ENCODE measurements at regions not wholly inside any gene's neighbourhood (a gene's known extent, or its start where the extent isn't known, plus 50 kb on each side); places are given as distances from the start of the nearest gene placed in this dataset.
"Not testable (repeated sequence)": the region's sequence is repeated elsewhere in the genome, so short reads cannot be mapped to it uniquely, and the experiment has no call there.

DNA sequence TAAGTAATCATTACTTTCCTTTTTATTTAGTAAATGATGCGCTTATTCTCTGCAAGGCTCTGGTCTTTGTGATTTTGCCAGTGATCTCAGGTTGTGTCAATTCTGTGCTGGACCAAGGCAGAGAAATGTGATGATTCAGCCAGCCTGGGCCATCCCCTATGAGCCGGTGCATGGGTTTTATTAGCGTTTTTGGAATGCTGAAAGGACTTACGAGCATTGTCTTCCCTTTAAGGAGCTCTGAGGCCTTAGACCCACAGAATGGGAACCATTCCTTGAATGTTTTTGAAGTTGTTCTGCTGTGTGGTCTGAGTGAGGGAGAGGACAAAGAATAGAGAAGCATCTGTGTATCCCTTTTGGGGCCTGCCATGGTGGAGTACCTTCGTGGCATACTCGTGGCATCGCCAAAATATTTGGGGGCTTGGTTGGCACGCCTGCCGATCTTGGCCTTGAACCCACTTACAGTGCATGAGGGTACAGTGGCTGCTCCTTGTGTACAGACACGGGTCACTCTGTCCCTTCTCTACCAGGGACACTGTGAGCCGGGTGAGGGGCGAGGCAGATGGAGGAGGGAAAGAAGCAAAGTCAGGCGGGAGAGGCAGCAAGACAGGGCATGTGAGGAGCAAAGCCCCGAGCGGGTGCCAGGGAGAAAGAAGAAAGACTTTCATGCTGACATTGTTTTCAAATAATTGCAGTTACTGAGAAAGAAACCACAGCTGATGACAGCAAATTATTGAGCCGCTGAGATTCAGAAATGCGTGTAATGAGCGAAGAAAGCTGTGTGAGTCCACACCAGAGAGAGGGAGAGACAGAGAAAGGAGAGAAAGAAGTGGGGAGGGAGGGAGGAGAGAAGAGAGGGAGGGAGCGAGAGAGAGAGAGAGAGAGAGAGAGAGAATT, 269.4 kb upstream of the RGMA start:
- H3K4me3 ChIP-seq (ENCODE audit: low read length) = no peak overlapping the region

DNA sequence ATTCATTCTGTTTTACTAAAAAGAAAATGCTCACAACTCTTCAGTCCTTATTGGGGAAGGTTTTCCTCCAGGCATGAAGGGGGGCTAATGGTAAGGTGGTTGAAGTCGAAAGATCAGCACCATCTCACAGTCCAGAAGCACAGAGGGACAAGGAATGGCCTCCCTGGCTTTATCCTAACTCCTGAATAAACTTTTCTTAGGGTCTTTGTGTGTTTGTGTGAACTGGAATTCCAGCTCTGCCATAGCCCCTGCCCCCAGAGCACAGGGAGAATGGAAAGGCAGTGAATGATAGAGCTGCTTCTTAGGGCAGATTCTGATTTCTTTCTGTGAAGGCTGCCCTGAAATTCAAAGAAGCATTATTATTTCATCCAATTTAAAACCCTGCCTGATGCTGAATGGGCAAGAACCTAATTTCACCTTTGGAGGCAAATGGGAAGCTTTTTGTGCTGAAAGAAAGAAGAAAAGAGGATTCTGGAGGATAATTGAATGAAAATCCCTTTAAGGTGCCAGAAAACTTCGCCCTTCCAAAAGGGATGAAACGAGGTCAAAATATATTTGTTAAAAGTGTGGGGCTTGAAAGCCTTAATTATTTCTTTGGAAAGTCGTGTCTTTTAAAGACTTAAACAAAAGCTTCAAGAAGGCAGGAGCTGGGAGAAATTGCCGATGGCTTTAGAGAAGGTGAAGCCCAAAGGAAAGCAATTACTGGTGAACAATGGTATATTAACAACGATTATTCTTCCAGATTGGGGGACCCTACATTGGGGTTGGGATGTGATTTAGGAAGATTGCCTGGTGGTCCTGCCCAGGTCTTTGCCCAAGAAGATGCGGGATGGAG, 259.9 kb upstream of the RGMA start:
- Histone ChIP-seq H3K36me3 (ENCODE audit: control insufficient read depth, insufficient read depth, low read length) (no peaks in the 10 kb centered on the region), H3K9me3 (ENCODE audit: control insufficient read depth, low read length) (no peaks in the 10 kb centered on the region), H3K4me3 (ENCODE audit: low read length) (no peak overlapping the region), H3K9ac (ENCODE audit: low read length) (no peak overlapping the region), H3K27me3 (ENCODE audit: control insufficient read depth, insufficient read depth, low read length) (peaks cover 3% of the 10 kb centered on the region), H3K4me1 (ENCODE audit: control insufficient read depth, insufficient read depth, low read length) (no peaks in the 10 kb centered on the region)

More for the DNA sequence above, 269.4 kb upstream of the RGMA start:
- Histone ChIP-seq H3K9me3 (ENCODE audit: control insufficient read depth, low read length) (no peaks in the 10 kb centered on the region), H3K36me3 (ENCODE audit: control insufficient read depth, insufficient read depth, low read length) (no peaks in the 10 kb centered on the region), H3K27me3 (ENCODE audit: control insufficient read depth, insufficient read depth, low read length) (no peaks in the 10 kb centered on the region), H3K4me1 (ENCODE audit: control insufficient read depth, insufficient read depth, low read length) (no peaks in the 10 kb centered on the region), H3K9ac (ENCODE audit: low read length) (no peak overlapping the region)

- H3K36me3 ChIP-seq (ENCODE audit: control insufficient read depth, insufficient read depth, low read length) = no peaks in the 10 kb centered on the region
- no peak overlapping the region for H3K4me3 ChIP-seq (ENCODE audit: low read length)
- no peak overlapping the region for H3K9ac ChIP-seq (ENCODE audit: low read length)
- no peaks in the 10 kb centered on the region for H3K9me3 ChIP-seq (ENCODE audit: control insufficient read depth, low read length)
- H3K4me1 ChIP-seq (ENCODE audit: control insufficient read depth, insufficient read depth, low read length) = no peaks in the 10 kb centered on the region
- H3K27me3 ChIP-seq (ENCODE audit: control insufficient read depth, insufficient read depth, low read length) = peaks cover 3% of the 10 kb centered on the region
Measured at GRCh38 chr15:93347986-93348385, 259.0 kb upstream of the RGMA start.

DNA sequence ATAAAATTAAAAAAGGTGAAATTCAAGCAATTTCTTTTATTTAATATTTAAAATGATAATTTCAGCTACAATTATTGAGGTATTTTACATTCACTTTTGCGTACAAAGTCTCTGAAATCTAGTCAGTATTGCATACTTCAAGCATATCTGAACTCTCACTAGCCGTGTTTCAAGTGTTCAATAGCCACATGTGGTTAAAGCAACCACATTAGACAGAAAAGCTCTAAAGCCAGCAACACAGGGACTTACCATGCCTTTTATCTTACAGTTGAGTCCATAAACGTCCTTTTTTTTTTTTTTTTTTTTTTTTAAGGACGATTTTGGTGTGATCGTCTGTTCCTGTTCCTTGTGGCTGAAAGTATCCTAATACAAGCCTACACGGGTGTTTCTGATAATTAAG, 257.0 kb upstream of the RGMA start:
- Histone ChIP-seq H3K9me3 (ENCODE audit: control insufficient read depth, low read length) (no peaks in the 10 kb centered on the region), H3K4me1 (ENCODE audit: control insufficient read depth, insufficient read depth, low read length) (no peaks in the 10 kb centered on the region), H3K4me3 (ENCODE audit: low read length) (no peak overlapping the region), H3K27me3 (ENCODE audit: control insufficient read depth, insufficient read depth, low read length) (no peaks in the 10 kb centered on the region), H3K36me3 (ENCODE audit: control insufficient read depth, insufficient read depth, low read length) (no peaks in the 10 kb centered on the region), H3K9ac (ENCODE audit: low read length) (no peak overlapping the region)

DNA sequence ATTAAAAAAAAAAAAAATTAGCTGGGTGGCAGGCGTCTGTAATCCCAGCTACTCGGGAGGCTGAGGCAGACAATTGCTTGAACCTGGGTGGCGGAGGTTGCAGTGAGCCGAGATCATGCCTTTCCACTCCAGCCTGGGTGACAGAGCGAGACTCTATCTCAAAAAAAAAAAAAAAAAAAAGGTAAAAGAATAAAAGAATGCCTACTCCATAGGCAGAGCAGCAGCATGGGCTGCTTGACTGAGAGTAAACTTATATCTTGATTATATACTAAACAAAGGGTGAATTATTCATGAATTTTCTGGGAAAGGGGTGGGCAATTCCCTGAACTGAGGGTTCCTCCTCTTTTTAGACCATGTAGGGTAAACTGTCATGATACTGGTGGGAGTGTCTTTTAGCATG, 254.4 kb upstream of the RGMA start:
- not testable (repeated sequence) for H3K9me3 ChIP-seq (ENCODE audit: control insufficient read depth, low read length); H3K36me3 ChIP-seq (ENCODE audit: control insufficient read depth, insufficient read depth, low read length); H3K9ac ChIP-seq (ENCODE audit: low read length); H3K27me3 ChIP-seq (ENCODE audit: control insufficient read depth, insufficient read depth, low read length); H3K4me3 ChIP-seq (ENCODE audit: low read length); H3K4me1 ChIP-seq (ENCODE audit: control insufficient read depth, insufficient read depth, low read length)

DNA sequence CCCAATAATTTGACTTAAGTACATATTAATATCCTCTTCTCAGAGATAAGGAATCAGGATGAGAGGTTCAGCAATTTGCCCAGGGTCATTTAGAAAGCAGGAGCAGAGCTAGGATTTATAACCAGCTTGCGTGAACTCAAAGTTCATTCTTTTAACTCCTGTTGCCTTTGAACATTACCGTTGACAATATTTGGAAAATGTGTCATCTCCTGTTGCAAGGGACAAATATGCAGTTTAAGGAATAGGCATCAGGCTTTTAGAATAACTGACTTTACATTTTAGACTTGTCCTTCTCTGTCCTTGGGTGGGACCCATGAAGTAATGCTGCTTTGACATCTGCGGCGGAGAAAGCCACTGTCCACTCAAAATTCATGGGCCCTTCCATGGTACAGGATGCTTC, 252.2 kb upstream of the RGMA start:
- Histone ChIP-seq H3K27me3 (ENCODE audit: control insufficient read depth, insufficient read depth, low read length) (peaks cover 4% of the 10 kb centered on the region), H3K9me3 (ENCODE audit: control insufficient read depth, low read length) (no peaks in the 10 kb centered on the region), H3K9ac (ENCODE audit: low read length) (no peak overlapping the region), H3K4me3 (ENCODE audit: low read length) (no peak overlapping the region), H3K36me3 (ENCODE audit: control insufficient read depth, insufficient read depth, low read length) (no peaks in the 10 kb centered on the region), H3K4me1 (ENCODE audit: control insufficient read depth, insufficient read depth, low read length) (no peaks in the 10 kb centered on the region)

DNA sequence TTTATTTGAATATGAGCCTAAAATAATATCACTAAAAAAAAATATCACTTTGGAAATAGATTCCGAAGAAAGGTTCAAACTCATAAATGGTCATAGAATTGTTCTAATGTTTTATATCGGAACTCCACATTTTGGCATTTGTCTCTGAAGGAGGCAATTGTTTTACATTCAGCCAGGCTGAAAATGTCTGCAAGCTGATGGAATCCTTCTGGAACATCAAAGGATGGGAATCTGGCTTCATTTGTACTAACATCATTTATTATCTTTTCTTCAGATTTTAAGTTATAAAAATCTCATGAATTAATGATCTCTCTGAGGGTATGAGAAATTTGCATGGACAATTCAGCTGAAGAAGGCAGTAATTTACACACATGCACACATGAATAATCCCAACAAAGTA, 251.4 kb upstream of the RGMA start:
- Histone ChIP-seq H3K9me3 (ENCODE audit: control insufficient read depth, low read length) (no peaks in the 10 kb centered on the region), H3K9ac (ENCODE audit: low read length) (no peak overlapping the region), H3K27me3 (ENCODE audit: control insufficient read depth, insufficient read depth, low read length) (peaks cover 4% of the 10 kb centered on the region), H3K4me1 (ENCODE audit: control insufficient read depth, insufficient read depth, low read length) (no peaks in the 10 kb centered on the region), H3K36me3 (ENCODE audit: control insufficient read depth, insufficient read depth, low read length) (no peaks in the 10 kb centered on the region), H3K4me3 (ENCODE audit: low read length) (no peak overlapping the region)

- no peak overlapping the region for H3K4me3 ChIP-seq (ENCODE audit: low read length)
- no peaks in the 10 kb centered on the region for H3K4me1 ChIP-seq (ENCODE audit: control insufficient read depth, insufficient read depth, low read length)
- H3K27me3 ChIP-seq (ENCODE audit: control insufficient read depth, insufficient read depth, low read length) = peaks cover 15% of the 10 kb centered on the region
- H3K36me3 ChIP-seq (ENCODE audit: control insufficient read depth, insufficient read depth, low read length) = no peaks in the 10 kb centered on the region
- H3K9ac ChIP-seq (ENCODE audit: low read length) = no peak overlapping the region
- no peaks in the 10 kb centered on the region for H3K9me3 ChIP-seq (ENCODE audit: control insufficient read depth, low read length)
Measured at GRCh38 chr15:93333796-93334195, 244.8 kb upstream of the RGMA start.

DNA sequence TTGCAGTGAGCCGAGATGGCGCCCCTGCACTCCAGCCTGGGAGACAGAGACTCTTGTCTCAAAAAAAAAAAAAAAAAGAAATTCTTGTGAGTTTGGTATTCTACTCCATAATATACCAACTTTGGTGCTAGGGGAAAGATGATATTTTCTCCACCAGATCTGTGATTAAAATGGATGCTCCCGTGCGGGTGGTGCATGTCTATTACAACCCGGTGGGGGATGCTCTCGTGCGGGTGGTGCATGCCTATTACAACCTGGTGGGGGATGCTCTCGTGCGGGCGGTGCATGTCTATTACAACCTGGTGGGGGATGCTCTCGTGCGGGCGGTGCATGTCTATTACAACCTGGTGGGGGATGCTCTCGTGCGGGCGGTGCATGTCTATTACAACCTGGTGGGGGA, 244.1 kb upstream of the RGMA start:
- not testable (repeated sequence) for H3K4me1 ChIP-seq (ENCODE audit: control insufficient read depth, insufficient read depth, low read length); H3K36me3 ChIP-seq (ENCODE audit: control insufficient read depth, insufficient read depth, low read length); H3K9me3 ChIP-seq (ENCODE audit: control insufficient read depth, low read length); H3K9ac ChIP-seq (ENCODE audit: low read length); H3K4me3 ChIP-seq (ENCODE audit: low read length)
- H3K27me3 ChIP-seq (ENCODE audit: control insufficient read depth, insufficient read depth, low read length) = peaks cover 14% of the 10 kb centered on the region

DNA sequence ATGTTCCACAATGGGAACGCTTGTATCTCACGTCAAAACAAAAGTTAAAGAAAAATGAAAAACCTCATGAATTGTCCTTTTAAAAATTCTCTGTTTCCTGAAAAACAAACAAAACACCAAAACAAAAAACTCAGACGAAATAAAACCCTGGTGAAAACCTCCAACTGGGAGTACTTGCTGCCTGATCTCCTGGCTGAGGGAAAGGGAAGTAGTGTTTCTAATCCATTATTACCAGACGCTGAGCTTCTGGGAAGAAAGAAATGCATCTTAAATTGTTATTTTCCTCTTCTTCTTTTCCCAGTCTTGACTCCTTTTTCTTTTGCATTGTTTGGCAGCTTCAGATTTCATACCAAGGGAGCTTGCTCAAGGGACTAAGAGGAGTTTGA, 243.2 kb upstream of the RGMA start:
- Histone ChIP-seq H3K9ac (ENCODE audit: low read length) (no peak overlapping the region), H3K27me3 (ENCODE audit: control insufficient read depth, insufficient read depth, low read length) (peaks cover 11% of the 10 kb centered on the region), H3K36me3 (ENCODE audit: control insufficient read depth, insufficient read depth, low read length) (no peaks in the 10 kb centered on the region), H3K9me3 (ENCODE audit: control insufficient read depth, low read length) (no peaks in the 10 kb centered on the region), H3K4me1 (ENCODE audit: control insufficient read depth, insufficient read depth, low read length) (no peaks in the 10 kb centered on the region), H3K4me3 (ENCODE audit: low read length) (no peak overlapping the region)

GRCh38 chr15:93331545-93332167, 242.6 kb upstream of the RGMA start:
- Histone ChIP-seq H3K4me3 (ENCODE audit: low read length) (no peak overlapping the region), H3K4me1 (ENCODE audit: control insufficient read depth, insufficient read depth, low read length) (no peaks in the 10 kb centered on the region), H3K9ac (ENCODE audit: low read length) (no peak overlapping the region), H3K9me3 (ENCODE audit: control insufficient read depth, low read length) (no peaks in the 10 kb centered on the region), H3K27me3 (ENCODE audit: control insufficient read depth, insufficient read depth, low read length) (peaks cover 11% of the 10 kb centered on the region), H3K36me3 (ENCODE audit: control insufficient read depth, insufficient read depth, low read length) (no peaks in the 10 kb centered on the region)

Data from mucosa of stomach (tissue), 1 donor.